ENCODE measurements at regions not wholly inside any gene's neighbourhood (a gene's known extent, or its start where the extent isn't known, plus 50 kb on each side); places are given as distances from the start of the nearest gene placed in this dataset.

DNA sequence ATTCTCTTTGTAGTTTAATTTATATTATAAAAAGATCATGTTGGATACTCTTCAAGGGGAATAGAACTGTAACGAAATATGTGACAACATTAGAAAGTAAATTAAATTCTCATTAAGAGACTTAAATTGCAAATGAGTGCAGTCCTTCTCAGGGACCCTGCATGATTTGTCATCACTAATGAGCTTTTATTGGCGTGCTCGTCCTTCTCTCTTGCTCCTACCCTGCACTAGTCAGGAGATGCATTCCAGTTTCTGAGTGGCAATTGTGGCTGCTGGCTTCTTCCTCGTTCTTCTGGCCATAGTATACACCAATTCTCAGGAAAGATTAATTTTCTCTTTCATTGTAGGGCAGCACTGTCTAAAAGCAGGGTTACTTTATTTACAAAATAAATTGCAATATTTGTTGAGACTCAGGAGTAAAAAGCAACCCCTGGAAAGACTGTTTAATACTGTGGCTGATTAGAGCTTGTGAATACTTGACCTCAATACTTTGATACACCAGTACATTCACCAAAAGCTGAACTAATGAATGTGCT lies 376.3 kb upstream of the CHD1 start:
- TF ChIP-seq, protein P1, sequence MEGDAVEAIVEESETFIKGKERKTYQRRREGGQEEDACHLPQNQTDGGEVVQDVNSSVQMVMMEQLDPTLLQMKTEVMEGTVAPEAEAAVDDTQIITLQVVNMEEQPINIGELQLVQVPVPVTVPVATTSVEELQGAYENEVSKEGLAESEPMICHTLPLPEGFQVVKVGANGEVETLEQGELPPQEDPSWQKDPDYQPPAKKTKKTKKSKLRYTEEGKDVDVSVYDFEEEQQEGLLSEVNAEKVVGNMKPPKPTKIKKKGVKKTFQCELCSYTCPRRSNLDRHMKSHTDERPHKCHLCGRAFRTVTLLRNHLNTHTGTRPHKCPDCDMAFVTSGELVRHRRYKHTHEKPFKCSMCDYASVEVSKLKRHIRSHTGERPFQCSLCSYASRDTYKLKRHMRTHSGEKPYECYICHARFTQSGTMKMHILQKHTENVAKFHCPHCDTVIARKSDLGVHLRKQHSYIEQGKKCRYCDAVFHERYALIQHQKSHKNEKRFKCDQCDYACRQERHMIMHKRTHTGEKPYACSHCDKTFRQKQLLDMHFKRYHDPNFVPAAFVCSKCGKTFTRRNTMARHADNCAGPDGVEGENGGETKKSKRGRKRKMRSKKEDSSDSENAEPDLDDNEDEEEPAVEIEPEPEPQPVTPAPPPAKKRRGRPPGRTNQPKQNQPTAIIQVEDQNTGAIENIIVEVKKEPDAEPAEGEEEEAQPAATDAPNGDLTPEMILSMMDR (conservative IDR thresholded peaks at IDR 0.05) = no peak
- TF ChIP-seq ZFX (IDR thresholded peaks at IDR 0.05) = no peak

All from C4-2B (cell line).